SK-N-SH treated with all-trans-retinoic acid at 6 μM for 48 hours (cell line): ENCODE measurements at regions not wholly inside any gene's neighbourhood (a gene's known extent, or its start where the extent isn't known, plus 50 kb on each side); places are given as distances from the start of the nearest gene placed in this dataset.

Source experiments
- ARNTL ChIP-seq: fragments of 450-650 bp; formaldehyde crosslinking; IDR thresholded peaks from 2 replicates; pipeline ENCODE4 v1.5.0; 2020; ENCODE audit warnings: low read depth, mild to moderate bottlenecking, moderate library complexity, borderline replicate concordance
- CREB5 ChIP-seq: fragments of 250-450 bp; sonication (Bioruptor Pico); IDR thresholded peaks from 2 replicates; pipeline ENCODE4 v1.5.1; 2020; ENCODE audit warnings: low read depth, mild to moderate bottlenecking, moderate library complexity
- ESRRG ChIP-seq: fragments of 250-450 bp; sonication (Bioruptor Pico); IDR thresholded peaks from 2 replicates; pipeline ENCODE4 v1.6.1; 2021; ENCODE audit warnings: mild to moderate bottlenecking
- ZNF70 ChIP-seq: fragments of 450-650 bp; formaldehyde crosslinking; IDR thresholded peaks from 2 replicates; pipeline ENCODE4 v1.5.0; 2020; ENCODE audit warnings: mild to moderate bottlenecking, moderate library complexity

DNA sequence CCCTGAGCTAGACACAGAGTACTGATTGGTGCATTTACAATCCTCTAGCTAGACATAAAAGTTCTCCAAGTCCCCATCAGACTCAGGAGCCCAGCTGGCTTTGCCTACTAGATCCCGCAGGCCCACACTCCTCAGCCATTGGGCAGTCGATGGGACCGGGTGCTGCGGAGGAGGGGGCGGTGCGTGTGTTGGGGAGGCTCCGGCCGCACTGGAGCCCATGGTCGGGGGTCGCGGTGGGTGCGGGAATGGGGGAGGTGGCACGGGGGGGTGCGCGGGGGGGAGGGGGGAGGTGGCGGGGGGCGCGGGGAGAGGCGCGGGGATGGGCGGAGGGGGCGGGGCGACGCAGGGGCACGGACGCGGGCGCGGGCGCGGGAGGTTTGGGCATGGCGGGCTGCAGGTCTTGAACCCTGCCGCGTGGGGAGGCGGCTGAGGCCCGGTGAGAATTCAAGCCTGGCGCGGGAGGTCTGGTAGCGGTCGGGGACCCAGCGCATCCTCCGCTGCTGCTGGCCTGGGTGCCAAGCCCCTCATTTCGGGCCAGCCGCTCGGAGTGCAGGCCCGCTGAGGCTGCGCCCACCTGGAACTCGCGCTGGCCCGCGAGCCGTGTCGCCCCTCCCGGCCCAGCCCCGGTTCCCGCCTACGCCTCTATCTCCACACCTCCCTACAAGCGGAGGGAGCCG lies 674.1 kb downstream of the SLITRK5 start:
- TF ChIP-seq ARNTL (CRISPR knock-in tag) (no peak), ESRRG (CRISPR knock-in tag) (no peak), ZNF70 (CRISPR knock-in tag) (no peak), CREB5 (CRISPR knock-in tag) (no peak)
